GM12872 (cell line): ENCODE measurements at regions not wholly inside any gene's neighbourhood (a gene's known extent, or its start where the extent isn't known, plus 50 kb on each side); places are given as distances from the start of the nearest gene placed in this dataset.

ENCODE experiments used
- TF ChIP-seq, protein P1 (sequence below): IDR thresholded peaks from 3 replicates; pipeline ENCODE4 v1.5.1; 2011; ENCODE audit warnings: low read depth, mild to moderate bottlenecking, low read length, moderate library complexity; ENCODE audit not compliant: insufficient read depth

- TF ChIP-seq, protein P1, sequence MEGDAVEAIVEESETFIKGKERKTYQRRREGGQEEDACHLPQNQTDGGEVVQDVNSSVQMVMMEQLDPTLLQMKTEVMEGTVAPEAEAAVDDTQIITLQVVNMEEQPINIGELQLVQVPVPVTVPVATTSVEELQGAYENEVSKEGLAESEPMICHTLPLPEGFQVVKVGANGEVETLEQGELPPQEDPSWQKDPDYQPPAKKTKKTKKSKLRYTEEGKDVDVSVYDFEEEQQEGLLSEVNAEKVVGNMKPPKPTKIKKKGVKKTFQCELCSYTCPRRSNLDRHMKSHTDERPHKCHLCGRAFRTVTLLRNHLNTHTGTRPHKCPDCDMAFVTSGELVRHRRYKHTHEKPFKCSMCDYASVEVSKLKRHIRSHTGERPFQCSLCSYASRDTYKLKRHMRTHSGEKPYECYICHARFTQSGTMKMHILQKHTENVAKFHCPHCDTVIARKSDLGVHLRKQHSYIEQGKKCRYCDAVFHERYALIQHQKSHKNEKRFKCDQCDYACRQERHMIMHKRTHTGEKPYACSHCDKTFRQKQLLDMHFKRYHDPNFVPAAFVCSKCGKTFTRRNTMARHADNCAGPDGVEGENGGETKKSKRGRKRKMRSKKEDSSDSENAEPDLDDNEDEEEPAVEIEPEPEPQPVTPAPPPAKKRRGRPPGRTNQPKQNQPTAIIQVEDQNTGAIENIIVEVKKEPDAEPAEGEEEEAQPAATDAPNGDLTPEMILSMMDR: no peak
Measured at GRCh38 chr3:177792311-177793030, 595.2 kb upstream of the TBL1XR1 start.

- TF ChIP-seq, protein P1: no peak
Measured at GRCh38 chr3:177793451-177793850, 596.2 kb upstream of the TBL1XR1 start.

- TF ChIP-seq, protein P1: no peak
Measured at GRCh38 chr3:177795216-177795615, 597.9 kb upstream of the TBL1XR1 start.

DNA sequence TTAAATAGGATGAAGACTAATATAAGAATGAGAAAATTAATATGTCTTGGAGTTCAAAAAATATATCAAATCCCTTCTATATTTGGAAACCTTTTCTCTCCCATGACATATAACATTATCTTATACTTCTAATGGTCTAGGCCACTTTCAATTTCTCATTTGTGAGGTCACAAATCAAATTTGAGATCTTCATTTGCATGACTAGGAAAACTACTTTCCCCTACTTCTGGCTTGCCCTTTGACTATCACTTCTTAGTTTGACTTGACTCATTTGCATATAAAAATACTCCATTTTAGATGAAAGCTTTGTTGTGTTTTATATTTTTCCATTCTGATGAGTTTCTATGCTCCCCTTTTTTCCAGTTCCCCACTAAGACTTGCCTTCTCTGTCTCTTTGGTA is 598.6 kb upstream of the TBL1XR1 start:
- TF ChIP-seq, protein P1: no peak

- TF ChIP-seq, protein P1: no peak
Measured at GRCh38 chr3:177800561-177800960, 603.3 kb upstream of the TBL1XR1 start.

GRCh38 chr3:177802151-177802900 is 605.0 kb upstream of the TBL1XR1 start:
- TF ChIP-seq, protein P1: no peak

DNA sequence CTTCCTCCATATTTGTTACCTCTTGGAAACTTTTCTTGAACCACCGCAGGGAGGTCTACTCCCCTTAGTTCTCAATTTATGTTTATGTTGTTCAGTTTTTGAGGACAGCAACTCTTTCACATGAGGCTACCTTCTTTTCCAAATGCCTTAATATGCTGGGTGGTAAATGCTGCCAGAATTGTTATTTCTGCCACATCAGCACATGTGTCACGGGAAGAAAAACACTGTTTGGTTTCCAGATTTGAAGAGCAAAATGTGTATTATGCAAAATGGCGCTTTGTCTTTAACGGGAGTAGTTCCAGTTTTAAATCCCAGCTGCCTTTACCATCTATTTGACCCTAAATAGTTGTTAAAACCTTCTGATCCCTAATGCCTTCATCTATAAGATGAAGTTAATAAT is 606.2 kb upstream of the TBL1XR1 start:
- TF ChIP-seq, protein P1: no peak
